MM.1S (cell line): ENCODE measurements at regions not wholly inside any gene's neighbourhood (a gene's known extent, or its start where the extent isn't known, plus 50 kb on each side); places are given as distances from the start of the nearest gene placed in this dataset.

Experiments used
- EZH2 ChIP-seq: fragments of 300-600 bp; sonication (generic); optimal IDR thresholded peaks from 2 replicates; pipeline ENCODE3; 2017; ENCODE audit warnings: low read depth, mild to moderate bottlenecking, antibody characterized with exemption, low read length, mixed read lengths
- EZH2phosphoT487 ChIP-seq: fragments of 300-600 bp; sonication (generic); IDR thresholded peaks from 2 replicates; pipeline ENCODE4 v1.6.1; 2018; ENCODE audit warnings: antibody characterized with exemption, low read length

GRCh38 chr6:12480379-12480778 is 190.2 kb downstream of the EDN1 start:
- TF ChIP-seq EZH2phosphoT487, result no peak
- TF ChIP-seq EZH2, result no peak
